ENCODE measurements at regions not wholly inside any gene's neighbourhood (a gene's known extent, or its start where the extent isn't known, plus 50 kb on each side); places are given as distances from the start of the nearest gene placed in this dataset.

DNA sequence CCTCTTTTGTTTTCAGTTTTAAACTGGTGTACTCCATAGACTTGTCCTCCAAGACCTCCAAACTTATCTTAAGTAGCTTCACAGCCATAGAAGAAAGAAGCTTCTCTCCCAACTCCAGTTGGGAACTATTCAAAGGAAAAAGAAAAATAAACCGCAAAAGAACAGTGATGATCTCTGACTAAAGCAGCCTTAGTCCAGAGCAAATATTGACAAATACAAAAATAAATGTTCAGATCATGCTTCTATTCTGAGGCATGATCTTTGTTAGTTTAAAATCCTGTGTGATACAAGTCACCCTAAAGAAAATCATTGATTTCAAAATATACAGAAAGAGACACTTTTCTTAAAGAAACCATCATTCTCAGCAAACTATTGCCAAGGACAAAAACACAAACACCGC lies 373.0 kb upstream of the SMIM30 start:
- WGBS, 2 donors, result 85% methylated on average over 2 of the region's 2 CpGs
- H3K9me3 ChIP-seq, result peaks cover 0 to 9% (median 0%) of the 10 kb centered on the region in 4 donors
- no peak overlapping the region for H3K27ac ChIP-seq
- TF ChIP-seq EP300 (IDR thresholded peaks at IDR 0.05), result no peak
- TF ChIP-seq, protein P1, sequence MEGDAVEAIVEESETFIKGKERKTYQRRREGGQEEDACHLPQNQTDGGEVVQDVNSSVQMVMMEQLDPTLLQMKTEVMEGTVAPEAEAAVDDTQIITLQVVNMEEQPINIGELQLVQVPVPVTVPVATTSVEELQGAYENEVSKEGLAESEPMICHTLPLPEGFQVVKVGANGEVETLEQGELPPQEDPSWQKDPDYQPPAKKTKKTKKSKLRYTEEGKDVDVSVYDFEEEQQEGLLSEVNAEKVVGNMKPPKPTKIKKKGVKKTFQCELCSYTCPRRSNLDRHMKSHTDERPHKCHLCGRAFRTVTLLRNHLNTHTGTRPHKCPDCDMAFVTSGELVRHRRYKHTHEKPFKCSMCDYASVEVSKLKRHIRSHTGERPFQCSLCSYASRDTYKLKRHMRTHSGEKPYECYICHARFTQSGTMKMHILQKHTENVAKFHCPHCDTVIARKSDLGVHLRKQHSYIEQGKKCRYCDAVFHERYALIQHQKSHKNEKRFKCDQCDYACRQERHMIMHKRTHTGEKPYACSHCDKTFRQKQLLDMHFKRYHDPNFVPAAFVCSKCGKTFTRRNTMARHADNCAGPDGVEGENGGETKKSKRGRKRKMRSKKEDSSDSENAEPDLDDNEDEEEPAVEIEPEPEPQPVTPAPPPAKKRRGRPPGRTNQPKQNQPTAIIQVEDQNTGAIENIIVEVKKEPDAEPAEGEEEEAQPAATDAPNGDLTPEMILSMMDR (IDR thresholded peaks at IDR 0.05), result no peak
- TF ChIP-seq POLR2A (IDR thresholded peaks at IDR 0.05), result no peak
- no peaks in the 10 kb centered on the region for H3K27me3 ChIP-seq
- no peak overlapping the region for H3K4me3 ChIP-seq
- H3K36me3 ChIP-seq, result no peaks in the 10 kb centered on the region
- no peaks in the 10 kb centered on the region for H3K4me1 ChIP-seq
- no peak for DNase-seq (ENCODE audit: low spot score in 2 of 2)

DNA sequence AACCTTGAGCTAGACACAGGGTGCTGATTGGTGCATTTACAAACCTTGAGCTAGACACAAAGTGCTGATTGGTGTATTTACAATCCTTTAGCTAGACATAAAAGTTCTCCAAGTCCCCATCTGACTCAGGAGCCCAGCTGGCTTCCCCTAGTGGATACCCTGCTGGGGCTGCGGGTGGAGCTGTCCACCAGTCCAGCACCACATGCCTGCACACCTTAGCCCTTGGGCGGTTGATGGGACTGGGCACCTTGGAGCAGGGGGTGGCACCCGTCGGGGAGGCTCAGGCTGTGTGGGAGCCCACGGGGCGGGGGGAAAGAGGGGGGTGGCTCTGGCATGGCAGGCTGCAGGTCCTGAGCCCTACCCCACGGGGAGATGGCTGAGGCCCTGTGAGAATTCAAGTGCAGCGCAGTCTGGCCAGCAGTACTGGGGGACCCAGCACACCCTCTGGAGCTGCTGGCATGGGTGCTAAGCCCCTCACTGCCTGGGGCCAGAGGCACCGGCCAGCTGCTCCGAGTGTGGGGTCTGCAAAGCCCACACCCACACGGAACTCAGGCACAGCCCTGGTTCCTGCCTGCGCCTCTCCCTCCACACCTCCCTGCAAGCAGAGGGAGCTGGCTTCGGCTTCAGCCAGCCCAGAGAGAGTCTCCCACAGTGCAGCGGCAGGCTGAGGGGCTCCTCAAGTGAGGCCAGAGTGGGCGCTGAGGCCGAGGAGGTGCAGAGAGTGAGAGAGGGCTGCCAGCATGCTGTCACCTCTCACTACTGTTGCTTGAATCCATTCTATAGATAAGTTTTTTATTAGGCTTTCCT lies 369.8 kb upstream of the SMIM30 start:
- no peak for DNase-seq (ENCODE audit: low spot score in 2 of 2)
- TF ChIP-seq POLR2A (IDR thresholded peaks at IDR 0.05) (no peak), EP300 (IDR thresholded peaks at IDR 0.05) (no peak)
- TF ChIP-seq, protein P1 (IDR thresholded peaks at IDR 0.05), result no peak
- WGBS, 2 donors, result 88 to 89% methylated on average over 9 to 16 of the region's 16 CpGs

DNA sequence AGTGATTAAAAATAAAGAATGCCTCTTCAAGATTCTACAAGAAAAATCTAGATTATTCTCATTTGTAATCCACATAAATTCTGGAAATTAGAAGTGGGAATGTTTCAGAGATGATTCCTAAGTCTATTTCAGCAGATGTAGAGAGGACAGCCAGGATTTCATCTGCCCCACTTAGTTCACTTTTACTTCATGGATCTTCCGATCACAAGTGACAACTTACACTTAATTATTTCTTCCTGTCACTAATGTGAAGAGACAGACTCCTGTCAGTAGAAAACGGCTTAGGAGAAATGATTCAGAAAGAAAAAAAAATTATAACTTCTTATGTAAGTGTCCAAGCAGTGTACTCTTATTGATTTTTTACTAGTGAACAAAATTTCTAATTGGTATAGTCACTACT lies 368.2 kb upstream of the SMIM30 start:
- no peak overlapping the region for H3K4me3 ChIP-seq
- no peaks in the 10 kb centered on the region for H3K27me3 ChIP-seq
- H3K27ac ChIP-seq, result no peak overlapping the region
- H3K9me3 ChIP-seq, result peaks cover 0 to 15% (median 0%) of the 10 kb centered on the region in 4 donors
- no peak for DNase-seq (ENCODE audit: low spot score in 2 of 2)
- no peak for TF ChIP-seq EP300 (IDR thresholded peaks at IDR 0.05)
- TF ChIP-seq, protein P1 (IDR thresholded peaks at IDR 0.05), result no peak
- no peak for TF ChIP-seq POLR2A (IDR thresholded peaks at IDR 0.05)
- H3K36me3 ChIP-seq, result no peaks in the 10 kb centered on the region
- 75 to 87% methylated on average over 2 of the region's 2 CpGs for WGBS, 2 donors
- H3K4me1 ChIP-seq, result no peaks in the 10 kb centered on the region

More for the DNA sequence above, 369.8 kb upstream of the SMIM30 start:
- Histone ChIP-seq H3K4me1 (no peaks in the 10 kb centered on the region), H3K27me3 (no peaks in the 10 kb centered on the region), H3K9me3 (peaks cover 0 to 15% (median 0%) of the 10 kb centered on the region in 4 donors), H3K27ac (no peak overlapping the region), H3K36me3 (no peaks in the 10 kb centered on the region), H3K4me3 (no peak overlapping the region)

DNA sequence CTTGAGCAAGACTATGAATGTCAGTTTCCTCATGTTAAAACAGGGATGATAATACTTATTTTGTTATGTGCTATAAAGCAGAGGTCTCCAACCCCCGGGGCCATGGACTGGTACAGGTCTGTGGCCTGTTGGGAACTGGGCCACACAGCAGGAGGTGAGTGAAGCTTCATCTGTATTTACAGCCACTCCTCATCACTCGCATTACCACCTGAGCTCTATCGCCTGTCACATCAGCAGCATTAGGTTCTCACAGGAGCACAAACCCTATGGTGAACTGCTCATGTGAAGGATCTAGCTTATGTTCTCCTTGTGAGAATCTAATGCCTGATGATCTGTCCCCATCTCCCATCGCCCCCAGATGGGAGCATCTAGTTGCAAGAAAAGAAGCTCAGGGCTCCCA lies 365.3 kb upstream of the SMIM30 start:
- Histone ChIP-seq H3K36me3 (no peaks in the 10 kb centered on the region), H3K4me1 (no peaks in the 10 kb centered on the region), H3K9me3 (peaks cover 0 to 20% (median 0%) of the 10 kb centered on the region in 4 donors), H3K27me3 (no peaks in the 10 kb centered on the region), H3K4me3 (no peak overlapping the region), H3K27ac (no peak overlapping the region)
- no peak for DNase-seq (ENCODE audit: low spot score in 2 of 2)
- TF ChIP-seq POLR2A (IDR thresholded peaks at IDR 0.05), result no peak
- no peak for TF ChIP-seq EP300 (IDR thresholded peaks at IDR 0.05)
- TF ChIP-seq, protein P1 (IDR thresholded peaks at IDR 0.05), result no peak
- 90 to 93% methylated on average over 4 of the region's 4 CpGs for WGBS, 2 donors

DNA sequence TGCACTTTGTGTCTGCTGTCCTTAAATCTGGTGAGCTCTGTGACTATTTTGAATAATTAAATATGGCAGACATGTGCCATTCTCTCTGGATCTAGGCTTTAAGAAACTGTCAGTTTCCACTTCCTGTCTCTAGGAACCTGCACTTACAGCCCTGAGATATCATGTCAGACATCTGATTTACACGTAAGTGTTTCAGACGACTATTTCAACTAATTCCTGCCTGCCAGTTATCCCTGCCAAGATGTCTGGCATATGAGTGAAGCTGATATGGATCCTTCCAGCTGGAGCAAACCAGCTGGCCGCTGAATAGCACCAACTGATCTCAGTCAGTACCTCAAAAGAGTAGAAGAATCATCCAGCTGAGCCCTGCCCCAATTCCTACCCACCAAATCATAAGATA lies 362.2 kb upstream of the SMIM30 start:
- Histone ChIP-seq H3K4me1 (no peaks in the 10 kb centered on the region), H3K9me3 (peaks cover 0 to 17% (median 0%) of the 10 kb centered on the region in 4 donors), H3K27ac (no peak overlapping the region), H3K36me3 (no peaks in the 10 kb centered on the region), H3K4me3 (no peak overlapping the region), H3K27me3 (no peaks in the 10 kb centered on the region)
- no peak for DNase-seq (ENCODE audit: low spot score in 2 of 2)
- 77 to 79% methylated on average over 3 of the region's 3 CpGs for WGBS, 2 donors
- TF ChIP-seq, protein P1 (IDR thresholded peaks at IDR 0.05), result no peak
- no peak for TF ChIP-seq EP300 (IDR thresholded peaks at IDR 0.05)
- TF ChIP-seq POLR2A (IDR thresholded peaks at IDR 0.05), result no peak
